Esophagus muscularis mucosa (tissue), 4 donors: ENCODE measurements at regions not wholly inside any gene's neighbourhood (a gene's known extent, or its start where the extent isn't known, plus 50 kb on each side); places are given as distances from the start of the nearest gene placed in this dataset.

Experiments used
- DNase-seq: peaks from one replicate; pipeline ENCODE4 v3.0.0-alpha.2; 2017; ENCODE audit errors: extremely low spot score
- H3K27ac ChIP-seq, 4 donors: fragments of 200-600 bp; sonication (generic); replicated peaks in 1 of 4; 1 replicate in 3 of 4; 2 replicates in 1 of 4; pipeline ENCODE4 v1.5.1; 2016 to 2019; ENCODE audit warnings: mild to moderate bottlenecking in 1 of 4
- H3K27me3 ChIP-seq, 4 donors: fragments of 200-600 bp; sonication (generic); one replicate each; pipeline versions ENCODE4 v1.5.1 to v1.6.0; 2016 to 2019
- H3K36me3 ChIP-seq, 4 donors: fragments of 200-600 bp; sonication (generic); one replicate each; pipeline ENCODE4 v1.5.1; 2016 to 2019
- H3K4me1 ChIP-seq, 4 donors: fragments of 200-600 bp; sonication (generic); one replicate each; pipeline ENCODE4 v1.5.1; 2016 to 2019
- H3K4me3 ChIP-seq, 4 donors: fragments of 200-600 bp; sonication (generic); 1 replicate in 2 of 4; 2 replicates in 2 of 4; pipeline ENCODE4 v1.5.1; 2016 to 2019; ENCODE audit warnings: mild to moderate bottlenecking in 4 of 4, moderate library complexity in 1 of 4
- H3K9me3 ChIP-seq, 4 donors: fragments of 200-600 bp; sonication (generic); 1 replicate in 3 of 4; 2 replicates in 1 of 4; pipeline ENCODE4 v1.5.1; 2016 to 2019
- EP300 ChIP-seq: sonication (generic); formaldehyde crosslinking; IDR thresholded peaks from one replicate; pipeline ENCODE4 v1.6.1; 2017; ENCODE audit warnings: antibody characterized with exemption
- POLR2A ChIP-seq: fragments of 450-650 bp; IDR thresholded peaks from one replicate; pipeline ENCODE4 v1.6.1; 2017; ENCODE audit warnings: antibody characterized with exemption, moderate library complexity, mild to moderate bottlenecking, low read depth
- POLR2AphosphoS5 ChIP-seq, 2 donors: sonication (generic); formaldehyde crosslinking; IDR thresholded peaks; one replicate each; pipeline ENCODE4 v1.6.1; 2017; ENCODE audit warnings: antibody characterized with exemption in 2 of 2
- WGBS: methylation state at CpG from one replicate; pipeline ENCODE4 v1.1.5; 2018; 5-methylcytosine and 5-hydroxymethylcytosine counted together
- intact Hi-C: fragments of 100-400 bp; cut with DNase I; formaldehyde crosslinking; loops from one replicate; pipeline ENCODE4 v1.15.1; 2023
- TF ChIP-seq, protein P1 (sequence below), 3 experiments: fragments of 200-600 bp in 2 of 3; fragments of 450-650 bp in 1 of 3; sonication (generic) in 2 of 3; IDR thresholded peaks; one replicate each; pipeline ENCODE4 v1.5.1; 2017 to 2019; ENCODE audit warnings: antibody characterized with exemption in 3 of 3, mild to moderate bottlenecking in 2 of 3, moderate library complexity in 1 of 3

- DNase-seq, result no peak
- 95% methylated on average over 4 of the region's 4 CpGs for WGBS
- Histone ChIP-seq H3K36me3 (no peaks in the 10 kb centered on the region), H3K4me1 (no peaks in the 10 kb centered on the region), H3K27ac (no peak overlapping the region), H3K9me3 (no peaks in the 10 kb centered on the region), H3K4me3 (no peak overlapping the region), H3K27me3 (no peaks in the 10 kb centered on the region)
- no peak for TF ChIP-seq POLR2AphosphoS5 (IDR thresholded peaks at IDR 0.05)
- no peak for TF ChIP-seq EP300
- TF ChIP-seq, protein P1, sequence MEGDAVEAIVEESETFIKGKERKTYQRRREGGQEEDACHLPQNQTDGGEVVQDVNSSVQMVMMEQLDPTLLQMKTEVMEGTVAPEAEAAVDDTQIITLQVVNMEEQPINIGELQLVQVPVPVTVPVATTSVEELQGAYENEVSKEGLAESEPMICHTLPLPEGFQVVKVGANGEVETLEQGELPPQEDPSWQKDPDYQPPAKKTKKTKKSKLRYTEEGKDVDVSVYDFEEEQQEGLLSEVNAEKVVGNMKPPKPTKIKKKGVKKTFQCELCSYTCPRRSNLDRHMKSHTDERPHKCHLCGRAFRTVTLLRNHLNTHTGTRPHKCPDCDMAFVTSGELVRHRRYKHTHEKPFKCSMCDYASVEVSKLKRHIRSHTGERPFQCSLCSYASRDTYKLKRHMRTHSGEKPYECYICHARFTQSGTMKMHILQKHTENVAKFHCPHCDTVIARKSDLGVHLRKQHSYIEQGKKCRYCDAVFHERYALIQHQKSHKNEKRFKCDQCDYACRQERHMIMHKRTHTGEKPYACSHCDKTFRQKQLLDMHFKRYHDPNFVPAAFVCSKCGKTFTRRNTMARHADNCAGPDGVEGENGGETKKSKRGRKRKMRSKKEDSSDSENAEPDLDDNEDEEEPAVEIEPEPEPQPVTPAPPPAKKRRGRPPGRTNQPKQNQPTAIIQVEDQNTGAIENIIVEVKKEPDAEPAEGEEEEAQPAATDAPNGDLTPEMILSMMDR (IDR thresholded peaks at IDR 0.05), result no peak
- no peak for TF ChIP-seq POLR2A
- intact Hi-C loops, result no loop called here
Observed at GRCh38 chr3:22612927-22613326, 590.2 kb upstream of the UBE2E2 start.

- whole genome bisulfite sequencing, result 73% methylated on average over 2 of the region's 2 CpGs
- Histone ChIP-seq H3K4me3 (no peak overlapping the region), H3K9me3 (no peaks in the 10 kb centered on the region), H3K27me3 (no peaks in the 10 kb centered on the region), H3K27ac (no peak overlapping the region), H3K4me1 (no peaks in the 10 kb centered on the region), H3K36me3 (no peaks in the 10 kb centered on the region)
- TF ChIP-seq, protein P1 (IDR thresholded peaks at IDR 0.05), result no peak
- intact Hi-C loops, result no loop called here
- DNase-seq, result no peak
Observed at GRCh38 chr3:22615790-22616189, 587.3 kb upstream of the UBE2E2 start.

DNA sequence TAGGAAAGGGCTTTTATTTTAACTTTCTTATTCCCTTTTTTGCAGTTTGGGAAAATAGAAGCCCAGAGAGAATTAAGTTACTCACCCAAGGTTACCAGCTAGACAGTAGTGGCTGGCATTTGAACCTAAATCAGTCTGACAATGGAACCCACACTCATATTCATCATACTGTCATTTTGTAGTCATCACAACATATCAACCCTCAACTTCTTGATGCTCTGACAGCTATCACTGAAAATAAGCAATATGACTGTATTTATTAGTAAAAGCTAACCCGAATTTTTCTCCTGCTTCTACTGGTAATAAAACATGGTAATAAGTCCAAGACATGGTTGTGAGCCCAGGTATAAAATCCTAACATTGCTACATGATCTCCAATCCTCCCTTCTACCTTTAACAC is 585.8 kb upstream of the UBE2E2 start:
- no peaks in the 10 kb centered on the region for H3K27me3 ChIP-seq
- WGBS, result 65% methylated on average over 1 of the region's 1 CpG
- H3K4me1 ChIP-seq, result no peaks in the 10 kb centered on the region
- intact Hi-C loops, result no loop called here
- no peak for TF ChIP-seq POLR2AphosphoS5 (IDR thresholded peaks at IDR 0.05)
- TF ChIP-seq POLR2A, result no peak
- TF ChIP-seq EP300, result no peak
- TF ChIP-seq, protein P1 (IDR thresholded peaks at IDR 0.05), result no peak
- no peak for DNase-seq
- no peaks in the 10 kb centered on the region for H3K36me3 ChIP-seq
- no peaks in the 10 kb centered on the region for H3K9me3 ChIP-seq
- H3K4me3 ChIP-seq, result no peak overlapping the region
- H3K27ac ChIP-seq, result no peak overlapping the region

GRCh38 chr3:22620498-22620897 is 582.6 kb upstream of the UBE2E2 start:
- Histone ChIP-seq H3K36me3 (no peaks in the 10 kb centered on the region), H3K27me3 (no peaks in the 10 kb centered on the region), H3K4me3 (no peak overlapping the region), H3K27ac (no peak overlapping the region), H3K4me1 (no peaks in the 10 kb centered on the region), H3K9me3 (no peaks in the 10 kb centered on the region)
- intact Hi-C loops, result no loop called here
- WGBS, result 72% methylated on average over 1 of the region's 1 CpG
- TF ChIP-seq POLR2A (no peak), POLR2AphosphoS5 (IDR thresholded peaks at IDR 0.05) (no peak), EP300 (no peak)
- TF ChIP-seq, protein P1 (IDR thresholded peaks at IDR 0.05), result no peak
- no peak for DNase-seq

GRCh38 chr3:22621205-22621809 is 581.8 kb upstream of the UBE2E2 start:
- Histone ChIP-seq H3K9me3 (no peaks in the 10 kb centered on the region), H3K27ac (no peak overlapping the region), H3K4me1 (no peaks in the 10 kb centered on the region), H3K4me3 (no peak overlapping the region), H3K36me3 (no peaks in the 10 kb centered on the region), H3K27me3 (no peaks in the 10 kb centered on the region)
- 88% methylated on average over 4 of the region's 4 CpGs for WGBS
- no peak for DNase-seq
- TF ChIP-seq, protein P1 (IDR thresholded peaks at IDR 0.05), result no peak
- TF ChIP-seq POLR2A (no peak), EP300 (no peak), POLR2AphosphoS5 (IDR thresholded peaks at IDR 0.05) (no peak)
- intact Hi-C loops, result no loop called here
